Spinal cord (tissue), 9 donors: ENCODE measurements at regions not wholly inside any gene's neighbourhood (a gene's known extent, or its start where the extent isn't known, plus 50 kb on each side); places are given as distances from the start of the nearest gene placed in this dataset.
"Not testable (repeated sequence)": the region's sequence is repeated elsewhere in the genome, so short reads cannot be mapped to it uniquely, and the experiment has no call there.

Experiments
- DNase-seq, 6 donors: peaks; one replicate each; pipeline versions ENCODE4 v3.0.0 to v3.0.0-alpha.2; 2013 to 2015; ENCODE audit warnings: low spot score in 6 of 6, low read depth in 4 of 6
- H3K27ac ChIP-seq: one replicate; pipeline ENCODE4 v1.5.1; 2013; ENCODE audit warnings: low read depth, low read length, control low read depth
- H3K27me3 ChIP-seq: one replicate; pipeline ENCODE4 v1.6.1; 2013; ENCODE audit warnings: low read length; ENCODE audit not compliant: control insufficient read depth, insufficient read depth
- H3K36me3 ChIP-seq: one replicate; pipeline ENCODE4 v1.6.1; 2013; ENCODE audit warnings: low read length; ENCODE audit not compliant: control insufficient read depth, insufficient read depth
- H3K4me1 ChIP-seq: one replicate; pipeline ENCODE4 v1.6.1; 2013; ENCODE audit warnings: low read length; ENCODE audit not compliant: control insufficient read depth, insufficient read depth
- H3K4me3 ChIP-seq: one replicate; pipeline ENCODE4 v1.5.1; 2013; ENCODE audit warnings: low read depth, low read length, control low read depth
- H3K9me3 ChIP-seq: one replicate; pipeline ENCODE4 v1.6.1; 2013; ENCODE audit warnings: low read length; ENCODE audit not compliant: control insufficient read depth, insufficient read depth
- WGBS: methylation state at CpG from one replicate; pipeline ENCODE4 v1.1.5; 2013; ENCODE audit warnings: missing lambda C conversion rate; ENCODE audit not compliant: insufficient coverage; 5-methylcytosine and 5-hydroxymethylcytosine counted together
- donor health status: healthy.

DNA sequence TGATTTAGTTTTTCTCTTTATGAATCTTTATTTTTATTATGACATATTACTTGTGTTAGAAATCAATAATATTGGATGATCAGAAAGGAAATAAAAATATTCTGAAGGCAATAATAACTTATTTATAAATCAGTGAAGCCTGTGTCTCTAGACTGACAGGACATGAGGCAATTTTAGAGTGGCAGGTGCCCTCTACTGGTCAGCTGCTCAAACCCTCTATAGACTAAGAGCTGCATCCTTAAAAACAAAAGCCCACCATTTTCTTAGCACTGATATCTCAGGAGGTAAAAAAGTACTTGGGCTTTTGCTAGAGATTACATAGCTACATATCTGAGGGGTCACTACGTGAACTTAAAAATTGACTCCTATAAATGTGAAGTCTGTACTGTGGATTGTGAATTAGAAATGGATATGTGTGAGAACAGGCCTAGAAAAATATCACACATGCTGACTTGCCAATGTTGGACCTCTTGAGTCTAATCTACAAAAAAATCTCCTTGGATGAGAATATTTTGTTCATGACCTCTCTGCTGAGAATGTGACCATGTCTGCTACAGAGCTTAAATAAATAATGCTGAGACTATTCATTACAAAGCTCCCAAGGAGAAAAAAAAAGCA is 597.9 kb upstream of the ADAMTS5 start:
- Histone ChIP-seq H3K4me3 (no peak overlapping the region), H3K27me3 (no peaks in the 10 kb centered on the region), H3K36me3 (no peaks in the 10 kb centered on the region), H3K4me1 (no peaks in the 10 kb centered on the region), H3K9me3 (no peaks in the 10 kb centered on the region), H3K27ac (no peak overlapping the region)
- peak in 3 of 6 donors; percentile 7 to 79 (median 63) for DNase-seq
- WGBS: no CpG with 5 or more reads among the region's 1 CpG

DNA sequence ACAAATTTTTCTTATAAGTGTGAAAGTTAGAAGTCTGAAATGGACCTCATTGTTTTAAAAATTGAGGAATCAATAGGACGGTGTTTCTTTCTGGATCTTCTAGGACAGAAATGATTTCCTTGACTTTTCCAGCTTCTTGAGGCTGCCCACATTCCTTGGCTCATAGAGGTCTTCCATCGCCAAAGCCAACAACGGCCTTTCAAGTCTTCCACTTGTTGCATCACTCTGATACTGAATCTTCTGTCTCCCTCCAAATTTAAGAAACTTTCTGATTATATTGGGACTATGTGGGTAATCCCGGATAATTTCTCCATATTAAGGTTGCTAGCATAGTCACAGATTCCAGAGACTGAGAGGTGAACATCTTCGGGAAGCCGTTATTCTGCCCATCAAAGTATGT is 595.4 kb upstream of the ADAMTS5 start:
- Histone ChIP-seq H3K36me3 (no peaks in the 10 kb centered on the region), H3K4me1 (no peaks in the 10 kb centered on the region), H3K27me3 (no peaks in the 10 kb centered on the region), H3K4me3 (no peak overlapping the region), H3K27ac (no peak overlapping the region), H3K9me3 (no peaks in the 10 kb centered on the region)
- 97% methylated on average over 5 of the region's 6 CpGs for WGBS
- DNase-seq: no peak

DNA sequence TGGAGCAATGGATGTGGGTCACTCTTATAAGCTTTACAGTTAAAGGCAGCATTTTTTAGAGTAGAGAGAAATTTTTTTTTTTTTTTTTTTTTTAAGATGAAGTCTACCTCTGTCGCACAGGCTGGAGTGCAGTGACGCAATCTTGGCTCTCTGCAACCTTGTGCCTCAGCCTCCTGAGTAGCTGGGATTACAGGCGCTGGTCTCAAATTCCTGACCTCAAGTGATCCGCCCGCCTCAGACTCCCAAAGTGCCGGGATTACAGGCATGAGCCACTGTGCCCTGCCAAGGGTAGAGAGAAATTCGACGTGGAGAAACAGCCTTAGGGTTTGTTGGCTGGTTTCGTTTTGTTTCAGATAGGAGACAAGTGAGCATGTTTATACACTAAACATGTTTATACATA is 594.2 kb upstream of the ADAMTS5 start:
- no peaks in the 10 kb centered on the region for H3K36me3 ChIP-seq
- no peaks in the 10 kb centered on the region for H3K4me1 ChIP-seq
- H3K27ac ChIP-seq: no peak overlapping the region
- no peak overlapping the region for H3K4me3 ChIP-seq
- H3K27me3 ChIP-seq: no peaks in the 10 kb centered on the region
- H3K9me3 ChIP-seq: no peaks in the 10 kb centered on the region
- 96% methylated on average over 5 of the region's 9 CpGs for WGBS
- no peak for DNase-seq

DNA sequence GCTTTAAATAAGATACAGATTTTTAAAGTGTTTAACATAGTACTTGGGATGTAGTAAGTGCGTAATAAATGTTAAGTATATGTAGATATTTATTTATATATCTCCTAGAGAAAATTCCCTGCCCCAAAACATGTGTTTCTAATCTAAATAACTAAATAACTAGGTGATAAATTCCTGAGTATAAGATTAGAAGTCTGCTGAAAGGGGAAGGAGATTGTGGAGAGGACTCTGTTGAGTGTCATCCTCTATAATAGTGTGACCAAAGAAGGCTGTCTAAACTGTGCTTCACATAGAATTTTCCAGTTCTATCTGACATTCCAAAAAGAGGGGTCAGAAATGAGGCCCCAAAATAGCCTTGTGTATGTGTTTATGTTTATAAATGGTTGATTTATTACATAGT is 590.5 kb upstream of the ADAMTS5 start:
- Histone ChIP-seq H3K27me3 (no peaks in the 10 kb centered on the region), H3K4me3 (no peak overlapping the region), H3K9me3 (no peaks in the 10 kb centered on the region), H3K36me3 (no peaks in the 10 kb centered on the region), H3K27ac (no peak overlapping the region), H3K4me1 (no peaks in the 10 kb centered on the region)
- DNase-seq: no peak
- WGBS: no CpG with 5 or more reads among the region's 1 CpG

DNA sequence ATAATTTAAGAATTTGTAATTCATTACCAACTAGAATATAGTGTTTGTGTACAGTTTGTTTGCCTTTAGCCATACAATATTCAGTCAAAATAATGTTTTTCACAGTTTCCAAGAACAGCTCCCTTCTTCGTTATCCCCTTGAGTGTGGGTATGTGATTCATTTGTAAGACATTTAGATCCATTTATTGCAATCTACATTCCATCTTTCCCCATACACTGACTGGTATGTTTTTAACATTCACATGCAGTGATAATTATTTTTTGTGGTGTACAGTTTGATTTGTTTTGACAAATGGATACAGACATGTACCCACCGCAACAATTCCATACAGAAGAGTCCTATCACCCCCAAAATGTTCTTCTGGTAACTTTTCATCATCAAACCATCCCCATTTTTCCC is 589.1 kb upstream of the ADAMTS5 start:
- Histone ChIP-seq H3K27me3 (no peaks in the 10 kb centered on the region), H3K4me1 (no peaks in the 10 kb centered on the region), H3K9me3 (no peaks in the 10 kb centered on the region), H3K27ac (no peak overlapping the region), H3K36me3 (no peaks in the 10 kb centered on the region), H3K4me3 (no peak overlapping the region)
- no CpG with 5 or more reads among the region's 2 CpGs for WGBS
- no peak for DNase-seq

- DNase-seq: no peak
- Histone ChIP-seq H3K4me1 (no peaks in the 10 kb centered on the region), H3K36me3 (no peaks in the 10 kb centered on the region), H3K27me3 (no peaks in the 10 kb centered on the region), H3K27ac (no peak overlapping the region), H3K4me3 (no peak overlapping the region), H3K9me3 (no peaks in the 10 kb centered on the region)
Measured at GRCh38 chr21:27550287-27550686, 583.4 kb upstream of the ADAMTS5 start.

DNA sequence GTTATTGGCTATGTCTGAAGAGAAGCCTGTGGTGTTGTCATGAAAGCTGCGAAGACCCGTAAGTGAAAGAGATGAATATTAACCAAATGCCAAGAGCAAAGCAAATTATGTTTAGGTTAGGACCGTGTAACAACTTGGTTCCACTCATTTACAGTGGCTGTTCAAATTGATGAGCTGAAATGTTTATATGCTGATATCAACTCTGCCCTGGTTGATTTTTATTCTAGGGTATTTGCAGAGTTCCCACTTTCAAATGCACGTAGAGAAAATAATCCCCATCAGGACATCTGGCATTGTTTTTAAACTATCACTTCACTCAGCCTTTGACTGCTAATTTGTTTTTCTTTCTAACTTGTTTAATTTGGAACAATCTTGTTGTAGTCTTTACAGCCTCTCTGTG is 581.6 kb upstream of the ADAMTS5 start:
- H3K4me3 ChIP-seq: no peak overlapping the region
- H3K36me3 ChIP-seq: no peaks in the 10 kb centered on the region
- H3K27ac ChIP-seq: no peak overlapping the region
- H3K4me1 ChIP-seq: no peaks in the 10 kb centered on the region
- WGBS: no CpG with 5 or more reads among the region's 4 CpGs
- DNase-seq: peak in 2 of 6 donors; percentile 20 to 26
- no peaks in the 10 kb centered on the region for H3K27me3 ChIP-seq
- H3K9me3 ChIP-seq: no peaks in the 10 kb centered on the region

DNA sequence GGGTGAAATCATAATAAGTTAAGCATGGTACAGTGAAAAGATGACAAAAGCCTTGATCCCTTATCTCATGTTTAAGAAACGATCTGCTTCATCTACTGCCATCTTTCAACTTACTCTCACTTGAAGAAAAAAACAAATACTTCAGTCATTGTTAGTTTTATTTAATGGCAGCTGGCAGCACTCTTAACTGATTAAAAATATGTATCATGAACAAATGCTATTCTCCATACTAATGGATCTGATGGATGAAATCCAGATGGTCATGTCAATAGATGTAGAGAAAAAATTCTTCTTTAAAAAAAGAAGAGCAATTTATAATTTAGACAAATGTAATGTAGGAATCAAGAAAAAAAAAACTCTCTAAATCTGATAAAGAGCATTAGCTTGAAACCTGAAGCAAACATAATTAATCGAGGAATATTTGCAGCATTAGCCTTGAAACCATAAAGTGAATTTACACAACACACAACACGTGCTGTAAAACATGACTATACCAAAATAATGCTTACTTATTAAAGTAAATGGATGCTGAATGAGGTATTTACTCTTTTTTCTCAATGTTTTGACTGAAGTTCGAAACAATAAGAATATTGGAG is 579.0 kb upstream of the ADAMTS5 start:
- H3K27me3 ChIP-seq: no peaks in the 10 kb centered on the region
- no peaks in the 10 kb centered on the region for H3K4me1 ChIP-seq
- no peak overlapping the region for H3K4me3 ChIP-seq
- no peak for DNase-seq
- no peaks in the 10 kb centered on the region for H3K9me3 ChIP-seq
- no peak overlapping the region for H3K27ac ChIP-seq
- no peaks in the 10 kb centered on the region for H3K36me3 ChIP-seq
- WGBS: no CpG with 5 or more reads among the region's 4 CpGs

DNA sequence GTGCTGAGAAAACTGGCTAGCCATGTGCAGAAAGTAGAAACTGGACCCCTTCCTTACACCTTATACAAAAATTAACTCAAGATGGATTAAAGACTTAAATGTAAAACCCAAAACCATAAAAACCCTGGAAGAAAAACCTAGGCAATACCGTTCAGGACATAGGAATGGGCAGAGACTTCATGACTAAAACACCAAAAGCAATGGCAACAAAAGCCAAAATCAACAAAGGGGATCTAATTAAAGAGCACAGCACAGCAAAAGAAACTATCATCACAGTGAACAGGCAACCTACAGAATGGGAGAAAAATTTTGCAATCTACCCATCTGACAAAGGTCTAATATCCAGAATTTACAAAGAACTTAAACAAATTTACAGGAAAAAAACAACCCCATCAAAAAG is 575.2 kb upstream of the ADAMTS5 start:
- not testable (repeated sequence) for H3K27me3 ChIP-seq, H3K9me3 ChIP-seq, DNase-seq, H3K36me3 ChIP-seq, H3K4me3 ChIP-seq, H3K27ac ChIP-seq, H3K4me1 ChIP-seq
- 60% methylated on average over 1 of the region's 1 CpG for WGBS

- Histone ChIP-seq H3K27ac (no peak overlapping the region), H3K9me3 (no peaks in the 10 kb centered on the region), H3K36me3 (no peaks in the 10 kb centered on the region), H3K4me1 (no peaks in the 10 kb centered on the region), H3K27me3 (no peaks in the 10 kb centered on the region), H3K4me3 (no peak overlapping the region)
- WGBS: 100% methylated on average over 1 of the region's 3 CpGs
- no peak for DNase-seq
Measured at GRCh38 chr21:27536319-27536718, 569.4 kb upstream of the ADAMTS5 start.
